Activated CD8-positive, alpha-beta memory T cell treated with anti-CD3 and anti-CD28 coated beads for 48 hours (primary cell): ENCODE measurements at regions not wholly inside any gene's neighbourhood (a gene's known extent, or its start where the extent isn't known, plus 50 kb on each side); places are given as distances from the start of the nearest gene placed in this dataset.

Experiments
- DNase-seq, 3 experiments: peaks; one replicate each; pipeline ENCODE4 v3.0.0-alpha.2; 2020; ENCODE audit warnings: low read depth in 2 of 3, low spot score in 2 of 3

GRCh38 chr6:8570256-8570920 is 135.0 kb upstream of the SLC35B3 start:
- no peak for DNase-seq

- no peak for DNase-seq
Measured at GRCh38 chr6:8562125-8562524, 126.8 kb upstream of the SLC35B3 start.

- no peak for DNase-seq
Measured at GRCh38 chr6:8558953-8559352, 123.6 kb upstream of the SLC35B3 start.

GRCh38 chr6:8557014-8557748 is 121.8 kb upstream of the SLC35B3 start:
- DNase-seq = no peak

GRCh38 chr6:8556370-8557013 is 121.1 kb upstream of the SLC35B3 start:
- no peak for DNase-seq

GRCh38 chr6:8551993-8552392 is 116.6 kb upstream of the SLC35B3 start:
- DNase-seq = no peak

GRCh38 chr6:8551386-8551785 is 116.0 kb upstream of the SLC35B3 start:
- DNase-seq = no peak

GRCh38 chr6:8549074-8549790 is 113.9 kb upstream of the SLC35B3 start:
- no peak for DNase-seq

- DNase-seq = no peak
Measured at GRCh38 chr6:8546496-8546895, 111.2 kb upstream of the SLC35B3 start.

- DNase-seq = no peak
Measured at GRCh38 chr6:8545336-8545735, 110.0 kb upstream of the SLC35B3 start.

- no peak for DNase-seq
Measured at GRCh38 chr6:8543714-8544113, 108.4 kb upstream of the SLC35B3 start.

GRCh38 chr6:8539453-8539852 is 104.1 kb upstream of the SLC35B3 start:
- DNase-seq = no peak

- DNase-seq = no peak
Measured at GRCh38 chr6:8536122-8536521, 100.8 kb upstream of the SLC35B3 start.

- no peak for DNase-seq
Measured at GRCh38 chr6:8535519-8535918, 100.2 kb upstream of the SLC35B3 start.

GRCh38 chr6:8530785-8531435 is 95.6 kb upstream of the SLC35B3 start:
- no peak for DNase-seq

- no peak for DNase-seq
Measured at GRCh38 chr6:8529250-8529649, 93.9 kb upstream of the SLC35B3 start.

GRCh38 chr6:8527818-8528217 is 92.5 kb upstream of the SLC35B3 start:
- DNase-seq = no peak

- no peak for DNase-seq
Measured at GRCh38 chr6:8526624-8527023, 91.3 kb upstream of the SLC35B3 start.

- DNase-seq = no peak
Measured at GRCh38 chr6:8525370-8525769, 90.0 kb upstream of the SLC35B3 start.

- no peak for DNase-seq
Measured at GRCh38 chr6:8513174-8513573, 77.8 kb upstream of the SLC35B3 start.

GRCh38 chr6:8507286-8507685 is 71.9 kb upstream of the SLC35B3 start:
- DNase-seq = no peak
